NCI-H2196 treated with DMSO at 0.1 percent for 48 hours (cell line): ENCODE measurements at regions not wholly inside any gene's neighbourhood (a gene's known extent, or its start where the extent isn't known, plus 50 kb on each side); places are given as distances from the start of the nearest gene placed in this dataset.

ENCODE experiments used
- DNase-seq: peaks from one replicate; lab custom pipeline; 2025; ENCODE audit not compliant: unreplicated experiment; lab: John Stamatoyannopoulos, UW

DNA sequence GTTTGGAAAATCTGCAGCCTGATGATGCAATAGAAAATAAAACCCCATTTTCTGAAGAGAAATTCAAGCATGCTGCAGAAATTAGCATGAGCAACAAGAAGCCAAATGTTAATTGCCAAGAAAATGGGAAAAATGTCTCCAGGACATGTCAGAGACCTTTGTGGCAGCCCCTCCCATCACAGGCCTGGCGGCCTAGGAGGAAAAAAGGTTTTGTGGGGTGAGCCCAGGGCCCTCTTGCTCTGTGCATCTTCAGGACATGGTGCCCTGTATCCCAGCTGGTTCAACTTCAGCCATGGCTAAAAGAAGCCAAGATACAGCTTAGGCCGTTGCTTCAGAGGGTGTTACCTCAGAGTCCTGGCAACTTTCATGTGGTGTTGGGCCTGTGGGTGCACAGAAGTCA, 775.5 kb upstream of the SEL1L start:
- DNase-seq, result no peak

- no peak for DNase-seq
Measured at GRCh38 chr14:82313889-82314288, 780.2 kb upstream of the SEL1L start.

GRCh38 chr14:82328442-82328841, 794.8 kb upstream of the SEL1L start:
- DNase-seq, result no peak

- DNase-seq, result no peak
Measured at GRCh38 chr14:82341261-82341810, 807.7 kb upstream of the SEL1L start.

GRCh38 chr14:82342596-82342995, 808.9 kb upstream of the SEL1L start:
- no peak for DNase-seq

- no peak for DNase-seq
Measured at GRCh38 chr14:82345184-82345583, 811.5 kb upstream of the SEL1L start.

GRCh38 chr14:82354126-82354525, 820.5 kb upstream of the SEL1L start:
- no peak for DNase-seq

- DNase-seq, result no peak
Measured at GRCh38 chr14:82359201-82359600, 825.5 kb upstream of the SEL1L start.

DNA sequence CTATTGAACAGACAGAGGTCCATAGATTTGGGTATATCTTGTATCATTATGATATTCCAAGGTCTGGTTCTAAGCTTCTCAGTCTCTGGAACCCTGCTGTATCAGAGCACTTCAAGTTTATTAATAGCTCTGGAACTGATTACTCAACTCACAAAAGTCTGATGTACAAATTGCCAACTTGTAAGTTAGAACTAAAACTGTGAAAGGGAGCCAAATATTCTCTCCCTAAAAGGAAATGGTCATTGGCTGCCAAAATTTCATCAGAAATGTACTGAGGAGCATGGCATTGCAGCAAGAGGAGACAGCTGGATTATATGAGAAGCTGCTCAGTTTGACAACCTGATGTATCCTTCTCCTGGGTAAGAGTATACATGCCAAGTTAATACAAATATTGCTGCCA, 828.8 kb upstream of the SEL1L start:
- DNase-seq, result no peak

DNA sequence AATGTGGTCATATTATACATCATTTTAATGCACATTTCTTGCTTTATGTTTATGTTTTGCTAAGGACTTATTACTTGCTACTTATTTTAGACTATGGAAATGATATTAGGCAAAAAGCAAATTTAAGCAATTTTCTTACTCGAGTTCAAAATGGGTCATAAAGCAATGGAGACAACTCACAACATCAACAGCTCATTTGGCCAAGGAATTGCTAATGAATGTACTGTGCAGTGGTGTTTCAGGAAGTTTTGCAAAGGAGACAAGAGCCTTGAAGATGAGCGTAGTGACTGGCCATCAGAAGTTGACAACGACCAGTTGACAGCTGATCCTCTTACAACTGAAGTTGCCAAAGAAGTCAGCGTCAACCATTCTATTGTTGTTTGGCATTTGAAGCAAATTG, 831.8 kb upstream of the SEL1L start:
- no peak for DNase-seq

- no peak for DNase-seq
Measured at GRCh38 chr14:82366803-82367202, 833.1 kb upstream of the SEL1L start.

- no peak for DNase-seq
Measured at GRCh38 chr14:82379291-82379690, 845.6 kb upstream of the SEL1L start.

- no peak for DNase-seq
Measured at GRCh38 chr14:82385048-82385447, 851.4 kb upstream of the SEL1L start.

DNA sequence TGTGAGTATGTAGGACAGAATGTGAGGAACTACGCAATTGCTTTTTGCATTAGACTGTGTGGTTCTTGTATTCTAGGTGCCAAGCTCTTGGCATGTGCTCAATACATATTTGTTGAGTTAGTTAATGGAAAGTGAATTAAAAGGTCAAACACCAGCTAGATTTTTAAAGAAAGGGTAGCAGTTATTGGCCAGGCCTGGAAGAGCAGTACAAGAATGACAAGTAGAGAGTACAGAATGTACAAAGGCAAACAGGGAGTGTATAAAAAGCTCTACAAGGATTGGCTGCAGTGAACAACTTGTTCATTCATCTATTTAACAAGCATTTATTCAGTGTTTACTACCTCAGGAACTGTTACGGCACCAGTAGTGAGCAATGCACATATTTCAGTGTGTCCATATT, 854.0 kb upstream of the SEL1L start:
- no peak for DNase-seq

DNA sequence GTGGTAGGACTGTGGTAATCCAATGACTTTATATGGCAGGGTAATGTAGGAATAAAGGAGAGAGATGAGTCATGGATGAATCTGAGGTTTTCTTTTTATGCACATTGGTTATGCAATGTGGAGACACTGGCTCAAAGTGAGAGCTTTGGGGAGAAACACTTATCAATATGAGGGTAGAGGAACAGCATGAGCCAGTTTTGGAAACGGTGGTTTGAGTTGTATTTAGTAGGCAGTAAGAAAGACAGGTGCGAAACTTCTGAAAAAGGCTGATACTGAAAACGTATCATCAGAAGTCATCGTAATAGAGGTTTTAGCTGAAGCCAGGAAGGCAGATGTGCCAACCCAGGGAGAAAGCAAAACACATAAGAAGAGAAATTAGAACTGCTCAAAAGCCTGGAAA, 854.8 kb upstream of the SEL1L start:
- DNase-seq, result no peak

DNA sequence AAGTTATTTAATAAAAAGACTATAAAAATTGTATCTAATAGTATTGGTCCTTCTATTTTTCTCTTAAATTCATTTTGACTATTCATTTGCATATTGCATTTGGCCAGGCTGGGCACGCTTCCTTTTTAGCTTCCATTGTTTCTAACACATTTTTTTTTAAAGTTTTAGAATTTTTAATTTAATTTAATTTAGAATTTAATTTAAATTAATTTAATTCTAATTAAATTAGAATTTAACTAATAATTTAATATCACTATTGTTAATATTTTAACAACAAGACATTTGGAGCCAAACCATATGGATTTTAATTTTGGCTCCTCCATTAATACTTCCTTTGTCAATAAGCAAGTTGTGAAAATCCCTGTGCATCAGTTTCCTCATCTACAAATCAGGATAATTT, 856.9 kb upstream of the SEL1L start:
- DNase-seq, result no peak

DNA sequence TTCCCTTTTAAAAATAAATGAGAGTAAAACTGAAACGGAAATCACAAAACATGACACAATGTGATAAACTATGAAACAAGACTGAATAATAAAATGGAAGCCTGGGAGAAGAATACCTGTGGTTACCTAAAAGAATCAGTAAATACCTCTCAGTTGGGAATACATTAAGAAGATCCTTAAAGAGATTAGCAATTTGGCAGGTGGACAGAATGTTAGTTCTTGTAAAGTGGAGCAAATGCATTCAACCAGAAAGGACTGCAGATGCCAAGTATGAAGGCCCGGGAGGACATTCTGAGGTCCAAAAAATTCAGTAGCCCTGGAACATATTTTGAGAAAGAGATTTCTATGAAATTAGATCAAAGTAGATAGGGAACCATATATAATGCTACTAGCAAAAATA, 861.3 kb upstream of the SEL1L start:
- DNase-seq, result no peak

DNA sequence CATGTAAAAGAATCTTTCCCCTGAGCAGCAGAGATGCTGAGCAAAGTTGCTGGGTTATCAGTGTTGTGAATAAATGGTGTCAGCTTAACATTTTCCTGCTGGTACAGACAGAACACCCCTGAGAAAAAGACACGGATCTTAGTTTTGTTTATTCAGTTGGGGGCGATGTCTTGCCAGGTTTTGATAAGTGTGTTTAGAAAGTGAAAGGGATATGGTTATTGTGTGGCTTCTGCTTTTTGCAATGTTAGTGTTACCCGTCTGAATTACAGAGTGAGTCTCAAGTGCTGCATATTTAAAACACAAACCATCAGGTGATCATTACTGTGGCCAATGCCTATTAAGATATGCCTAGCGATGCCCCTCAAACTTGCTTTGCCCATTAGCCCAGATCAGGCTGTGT, 864.6 kb upstream of the SEL1L start:
- DNase-seq, result no peak

- DNase-seq, result no peak
Measured at GRCh38 chr14:82403987-82404386, 870.3 kb upstream of the SEL1L start.

GRCh38 chr14:82410064-82410463, 876.4 kb upstream of the SEL1L start:
- no peak for DNase-seq

DNA sequence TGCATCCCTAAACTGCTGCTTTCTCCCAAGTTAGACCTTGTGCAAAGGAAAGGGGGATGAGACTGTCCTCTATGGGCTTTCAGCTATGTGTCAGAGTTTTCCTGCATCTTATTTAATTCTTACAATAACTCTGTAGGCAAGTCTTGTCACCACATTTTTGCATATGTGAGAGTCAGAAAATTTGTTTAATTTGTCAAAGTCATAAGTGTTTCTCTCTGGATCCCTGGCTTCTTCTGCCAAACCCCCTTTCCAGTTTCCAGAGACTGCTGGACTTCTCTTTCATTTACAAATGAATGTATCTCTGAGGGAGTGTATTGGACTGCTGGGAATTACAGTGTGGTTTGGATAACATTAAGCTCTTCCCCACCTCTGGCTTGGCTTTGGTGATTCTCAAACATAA, 877.6 kb upstream of the SEL1L start:
- no peak for DNase-seq

GRCh38 chr14:82412545-82412944, 878.9 kb upstream of the SEL1L start:
- no peak for DNase-seq

DNA sequence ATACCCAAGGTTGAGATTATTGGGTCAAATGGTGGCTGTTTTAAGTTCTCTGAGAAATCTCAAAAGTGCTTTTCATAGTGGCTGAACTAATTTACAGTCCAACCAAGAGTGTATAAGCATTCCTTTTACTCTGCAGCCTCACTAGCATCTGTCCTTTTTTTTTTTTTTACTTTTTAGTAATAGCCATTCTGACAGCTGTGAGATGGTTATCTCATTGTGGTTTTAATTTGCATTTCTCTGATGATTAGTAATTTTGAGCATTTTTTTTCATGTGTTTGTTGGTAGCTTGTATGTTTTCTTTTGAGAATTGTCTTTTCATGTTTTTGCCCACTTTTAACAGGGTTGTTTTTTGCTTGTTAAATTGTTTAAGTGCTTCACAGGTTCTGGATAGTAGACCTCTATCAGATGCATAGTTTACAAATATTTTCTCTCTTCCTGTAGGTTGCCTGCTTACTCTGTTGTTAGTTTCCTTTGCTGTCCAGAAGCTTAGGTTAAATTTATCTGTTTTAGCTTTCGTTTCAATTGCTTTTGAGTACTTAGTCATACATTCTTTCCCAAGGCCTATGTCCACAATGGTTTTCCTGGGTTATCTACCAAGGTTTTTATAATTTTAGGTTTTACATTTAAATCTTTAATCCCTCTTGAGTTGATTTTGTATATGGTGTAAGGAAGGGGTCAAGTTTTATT, 881.3 kb upstream of the SEL1L start:
- no peak for DNase-seq
